GM12878 (cell line): ENCODE measurements at regions not wholly inside any gene's neighbourhood (a gene's known extent, or its start where the extent isn't known, plus 50 kb on each side); places are given as distances from the start of the nearest gene placed in this dataset.
A peak's percentile ranks its signal among the peaks of the same experiment; 100 is the strongest.

Experiments
- SMC3 ChIP-seq: IDR thresholded peaks from 2 replicates; pipeline ENCODE4 v1.6.1; 2011; ENCODE audit warnings: low read length, improper control_type of control experiment, borderline replicate concordance
- TF ChIP-seq, protein P1 (sequence below), 3 experiments: IDR thresholded peaks in 2 of 3; conservative IDR thresholded peaks in 1 of 3; 2 replicates each; pipeline ENCODE4 v1.5.1; 2011; ENCODE audit warnings: low read depth in 3 of 3, low read length in 3 of 3, mild to moderate bottlenecking in 3 of 3, control low read depth in 2 of 3, moderate library complexity in 2 of 3, inconsistent platforms in 1 of 3, mixed read lengths in 1 of 3; ENCODE audit not compliant: control insufficient read depth in 2 of 3, insufficient read depth in 1 of 3; ENCODE audit errors: extremely low read depth in 1 of 3
- TF ChIP-seq, protein P2 (sequence below): IDR thresholded peaks from 2 replicates; pipeline ENCODE4 v1.6.1; 2012; ENCODE audit warnings: mild to moderate bottlenecking, low read depth, low read length

DNA sequence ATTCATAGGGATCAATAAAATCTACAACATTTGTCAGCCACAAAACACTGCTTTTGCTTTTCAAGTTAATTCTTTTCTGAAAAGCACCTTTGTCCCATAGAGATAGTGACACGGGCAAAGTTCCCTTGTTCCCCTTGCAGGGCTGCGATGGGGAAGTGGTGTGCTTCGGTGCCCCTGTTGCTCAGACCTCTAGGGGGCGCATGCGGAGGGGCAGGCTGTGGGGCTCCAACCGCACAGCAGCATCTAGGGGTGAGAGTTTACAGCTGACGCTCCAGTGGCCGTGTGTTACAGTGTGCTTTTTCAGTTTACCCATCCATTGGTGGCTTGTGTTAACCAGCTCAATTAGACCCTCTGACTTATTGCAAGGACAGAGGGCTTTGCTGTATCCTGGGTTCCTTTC lies 1432.2 kb upstream of the ACVR2A start:
- TF ChIP-seq, protein P1, sequence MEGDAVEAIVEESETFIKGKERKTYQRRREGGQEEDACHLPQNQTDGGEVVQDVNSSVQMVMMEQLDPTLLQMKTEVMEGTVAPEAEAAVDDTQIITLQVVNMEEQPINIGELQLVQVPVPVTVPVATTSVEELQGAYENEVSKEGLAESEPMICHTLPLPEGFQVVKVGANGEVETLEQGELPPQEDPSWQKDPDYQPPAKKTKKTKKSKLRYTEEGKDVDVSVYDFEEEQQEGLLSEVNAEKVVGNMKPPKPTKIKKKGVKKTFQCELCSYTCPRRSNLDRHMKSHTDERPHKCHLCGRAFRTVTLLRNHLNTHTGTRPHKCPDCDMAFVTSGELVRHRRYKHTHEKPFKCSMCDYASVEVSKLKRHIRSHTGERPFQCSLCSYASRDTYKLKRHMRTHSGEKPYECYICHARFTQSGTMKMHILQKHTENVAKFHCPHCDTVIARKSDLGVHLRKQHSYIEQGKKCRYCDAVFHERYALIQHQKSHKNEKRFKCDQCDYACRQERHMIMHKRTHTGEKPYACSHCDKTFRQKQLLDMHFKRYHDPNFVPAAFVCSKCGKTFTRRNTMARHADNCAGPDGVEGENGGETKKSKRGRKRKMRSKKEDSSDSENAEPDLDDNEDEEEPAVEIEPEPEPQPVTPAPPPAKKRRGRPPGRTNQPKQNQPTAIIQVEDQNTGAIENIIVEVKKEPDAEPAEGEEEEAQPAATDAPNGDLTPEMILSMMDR (IDR thresholded peaks at IDR 0.05 in 2 of 3, conservative IDR thresholded peaks at IDR 0.05 in 1 of 3; ENCODE audit: control insufficient read depth in 2 of 3, extremely low read depth in 1 of 3, insufficient read depth in 1 of 3, low read depth in 3 of 3, low read length in 3 of 3): peak; percentile 18 to 50 (median 27); a peak in 5 of 6 replicates
- no peak for TF ChIP-seq SMC3
- TF ChIP-seq, protein P2, sequence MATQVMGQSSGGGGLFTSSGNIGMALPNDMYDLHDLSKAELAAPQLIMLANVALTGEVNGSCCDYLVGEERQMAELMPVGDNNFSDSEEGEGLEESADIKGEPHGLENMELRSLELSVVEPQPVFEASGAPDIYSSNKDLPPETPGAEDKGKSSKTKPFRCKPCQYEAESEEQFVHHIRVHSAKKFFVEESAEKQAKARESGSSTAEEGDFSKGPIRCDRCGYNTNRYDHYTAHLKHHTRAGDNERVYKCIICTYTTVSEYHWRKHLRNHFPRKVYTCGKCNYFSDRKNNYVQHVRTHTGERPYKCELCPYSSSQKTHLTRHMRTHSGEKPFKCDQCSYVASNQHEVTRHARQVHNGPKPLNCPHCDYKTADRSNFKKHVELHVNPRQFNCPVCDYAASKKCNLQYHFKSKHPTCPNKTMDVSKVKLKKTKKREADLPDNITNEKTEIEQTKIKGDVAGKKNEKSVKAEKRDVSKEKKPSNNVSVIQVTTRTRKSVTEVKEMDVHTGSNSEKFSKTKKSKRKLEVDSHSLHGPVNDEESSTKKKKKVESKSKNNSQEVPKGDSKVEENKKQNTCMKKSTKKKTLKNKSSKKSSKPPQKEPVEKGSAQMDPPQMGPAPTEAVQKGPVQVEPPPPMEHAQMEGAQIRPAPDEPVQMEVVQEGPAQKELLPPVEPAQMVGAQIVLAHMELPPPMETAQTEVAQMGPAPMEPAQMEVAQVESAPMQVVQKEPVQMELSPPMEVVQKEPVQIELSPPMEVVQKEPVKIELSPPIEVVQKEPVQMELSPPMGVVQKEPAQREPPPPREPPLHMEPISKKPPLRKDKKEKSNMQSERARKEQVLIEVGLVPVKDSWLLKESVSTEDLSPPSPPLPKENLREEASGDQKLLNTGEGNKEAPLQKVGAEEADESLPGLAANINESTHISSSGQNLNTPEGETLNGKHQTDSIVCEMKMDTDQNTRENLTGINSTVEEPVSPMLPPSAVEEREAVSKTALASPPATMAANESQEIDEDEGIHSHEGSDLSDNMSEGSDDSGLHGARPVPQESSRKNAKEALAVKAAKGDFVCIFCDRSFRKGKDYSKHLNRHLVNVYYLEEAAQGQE: no peak
